ENCODE measurements at regions not wholly inside any gene's neighbourhood (a gene's known extent, or its start where the extent isn't known, plus 50 kb on each side); places are given as distances from the start of the nearest gene placed in this dataset.
A peak's percentile ranks its signal among the peaks of the same experiment; 100 is the strongest.

- no peak for FAIRE-seq
- no peak for DNase-seq (ENCODE audit: low spot score)
Measured at GRCh38 chr3:22569570-22569969, 633.6 kb upstream of the UBE2E2 start.

GRCh38 chr3:22581007-22581406, 622.1 kb upstream of the UBE2E2 start:
- no peak for FAIRE-seq
- DNase-seq (ENCODE audit: low spot score): no peak

- peak; percentile 31 for DNase-seq (ENCODE audit: low spot score)
- no peak for FAIRE-seq
Measured at GRCh38 chr3:22582266-22582665, 620.9 kb upstream of the UBE2E2 start.

- FAIRE-seq (no peak), DNase-seq (ENCODE audit: low spot score) (peak; percentile 26)
Measured at GRCh38 chr3:22585504-22585903, 617.6 kb upstream of the UBE2E2 start.

- FAIRE-seq: no peak
- no peak for DNase-seq (ENCODE audit: low spot score)
Measured at GRCh38 chr3:22585911-22586310, 617.2 kb upstream of the UBE2E2 start.

- FAIRE-seq (no peak), DNase-seq (ENCODE audit: low spot score) (no peak)
Measured at GRCh38 chr3:22587446-22587845, 615.7 kb upstream of the UBE2E2 start.

GRCh38 chr3:22593638-22594037, 609.5 kb upstream of the UBE2E2 start:
- FAIRE-seq: no peak

GRCh38 chr3:22594990-22595389, 608.1 kb upstream of the UBE2E2 start:
- DNase-seq (ENCODE audit: low spot score) (no peak), FAIRE-seq (no peak)

More at GRCh38 chr3:22593638-22594037, 609.5 kb upstream of the UBE2E2 start:
- no peak for DNase-seq (ENCODE audit: low spot score)

GRCh38 chr3:22606461-22606860, 596.7 kb upstream of the UBE2E2 start:
- no peak for FAIRE-seq
- DNase-seq (ENCODE audit: low spot score): no peak

- DNase-seq (ENCODE audit: low spot score) (no peak), FAIRE-seq (no peak)
Measured at GRCh38 chr3:22606938-22607337, 596.2 kb upstream of the UBE2E2 start.

- FAIRE-seq: no peak
- DNase-seq (ENCODE audit: low spot score): no peak
Measured at GRCh38 chr3:22608093-22608492, 595.0 kb upstream of the UBE2E2 start.

GRCh38 chr3:22608721-22609120, 594.4 kb upstream of the UBE2E2 start:
- DNase-seq (ENCODE audit: low spot score) (no peak), FAIRE-seq (no peak)

- DNase-seq (ENCODE audit: low spot score) (no peak), FAIRE-seq (no peak)
Measured at GRCh38 chr3:22609139-22609538, 594.0 kb upstream of the UBE2E2 start.

- no peak for FAIRE-seq
- DNase-seq (ENCODE audit: low spot score): no peak
Measured at GRCh38 chr3:22612927-22613326, 590.2 kb upstream of the UBE2E2 start.

GRCh38 chr3:22615790-22616189, 587.3 kb upstream of the UBE2E2 start:
- no peak for FAIRE-seq

GRCh38 chr3:22617372-22617771, 585.8 kb upstream of the UBE2E2 start:
- no peak for DNase-seq (ENCODE audit: low spot score)
- no peak for FAIRE-seq

More at GRCh38 chr3:22615790-22616189, 587.3 kb upstream of the UBE2E2 start:
- no peak for DNase-seq (ENCODE audit: low spot score)

GRCh38 chr3:22620498-22620897, 582.6 kb upstream of the UBE2E2 start:
- FAIRE-seq (no peak), DNase-seq (ENCODE audit: low spot score) (peak; percentile 23)

GRCh38 chr3:22621205-22621809, 581.8 kb upstream of the UBE2E2 start:
- no peak for DNase-seq (ENCODE audit: low spot score)
- FAIRE-seq: no peak

- DNase-seq (ENCODE audit: low spot score): no peak
- no peak for FAIRE-seq
Measured at GRCh38 chr3:22627993-22628499, 575.1 kb upstream of the UBE2E2 start.

- FAIRE-seq: no peak
- DNase-seq (ENCODE audit: low spot score): no peak
Measured at GRCh38 chr3:22632536-22632935, 570.6 kb upstream of the UBE2E2 start.

GRCh38 chr3:22634433-22634832, 568.7 kb upstream of the UBE2E2 start:
- FAIRE-seq (no peak), DNase-seq (ENCODE audit: low spot score) (no peak)

GRCh38 chr3:22659651-22660475, 543.3 kb upstream of the UBE2E2 start:
- FAIRE-seq: no peak

GRCh38 chr3:22660606-22661005, 542.5 kb upstream of the UBE2E2 start:
- DNase-seq (ENCODE audit: low spot score) (no peak), FAIRE-seq (no peak)

More at GRCh38 chr3:22659651-22660475, 543.3 kb upstream of the UBE2E2 start:
- no peak for DNase-seq (ENCODE audit: low spot score)
